ENCODE measurements at regions not wholly inside any gene's neighbourhood (a gene's known extent, or its start where the extent isn't known, plus 50 kb on each side); places are given as distances from the start of the nearest gene placed in this dataset.

DNA sequence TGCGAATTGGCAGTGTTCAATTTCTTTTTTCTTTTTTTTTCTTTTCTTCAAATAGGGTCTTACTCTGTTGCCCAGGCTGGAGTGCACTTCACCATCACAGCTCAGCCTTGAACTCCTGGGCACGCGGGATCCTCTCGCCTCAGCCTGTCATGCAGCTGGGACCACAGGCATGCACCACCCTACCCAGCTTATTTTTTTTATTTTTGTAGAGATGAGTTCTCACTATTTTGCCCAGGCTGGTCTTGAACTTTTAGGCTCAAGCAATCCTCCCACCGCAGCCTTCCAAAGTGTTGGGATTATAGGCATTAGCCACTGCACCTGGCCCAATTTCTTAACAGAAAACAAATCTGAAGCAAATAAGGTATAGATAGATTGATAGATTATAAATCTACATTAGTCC lies 69.3 kb downstream of the SKIDA1 start:
- TF ChIP-seq, protein P1, sequence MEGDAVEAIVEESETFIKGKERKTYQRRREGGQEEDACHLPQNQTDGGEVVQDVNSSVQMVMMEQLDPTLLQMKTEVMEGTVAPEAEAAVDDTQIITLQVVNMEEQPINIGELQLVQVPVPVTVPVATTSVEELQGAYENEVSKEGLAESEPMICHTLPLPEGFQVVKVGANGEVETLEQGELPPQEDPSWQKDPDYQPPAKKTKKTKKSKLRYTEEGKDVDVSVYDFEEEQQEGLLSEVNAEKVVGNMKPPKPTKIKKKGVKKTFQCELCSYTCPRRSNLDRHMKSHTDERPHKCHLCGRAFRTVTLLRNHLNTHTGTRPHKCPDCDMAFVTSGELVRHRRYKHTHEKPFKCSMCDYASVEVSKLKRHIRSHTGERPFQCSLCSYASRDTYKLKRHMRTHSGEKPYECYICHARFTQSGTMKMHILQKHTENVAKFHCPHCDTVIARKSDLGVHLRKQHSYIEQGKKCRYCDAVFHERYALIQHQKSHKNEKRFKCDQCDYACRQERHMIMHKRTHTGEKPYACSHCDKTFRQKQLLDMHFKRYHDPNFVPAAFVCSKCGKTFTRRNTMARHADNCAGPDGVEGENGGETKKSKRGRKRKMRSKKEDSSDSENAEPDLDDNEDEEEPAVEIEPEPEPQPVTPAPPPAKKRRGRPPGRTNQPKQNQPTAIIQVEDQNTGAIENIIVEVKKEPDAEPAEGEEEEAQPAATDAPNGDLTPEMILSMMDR (IDR thresholded peaks at IDR 0.05), result no peak
- no peak for TF ChIP-seq POLR2A (IDR thresholded peaks at IDR 0.05)
